Transverse colon (tissue), 4 donors: ENCODE measurements at regions not wholly inside any gene's neighbourhood (a gene's known extent, or its start where the extent isn't known, plus 50 kb on each side); places are given as distances from the start of the nearest gene placed in this dataset.

Experiments
- CTCF ChIP-seq, 5 experiments: fragments of 200-600 bp in 3 of 5; fragments of 450-650 bp in 2 of 5; sonication (generic) in 3 of 5; IDR thresholded peaks; 1 replicate in 2 of 5; 2 replicates in 3 of 5; pipeline ENCODE4 v1.5.1; 2016 to 2017; ENCODE audit warnings: antibody characterized with exemption in 5 of 5, inconsistent platforms in 3 of 5, mild to moderate bottlenecking in 2 of 5, moderate library complexity in 1 of 5
- EP300 ChIP-seq: sonication (generic); formaldehyde crosslinking; IDR thresholded peaks from one replicate; pipeline ENCODE4 v1.6.1; 2017; ENCODE audit warnings: antibody characterized with exemption, low read depth
- POLR2A ChIP-seq: fragments of 450-650 bp; IDR thresholded peaks from one replicate; pipeline ENCODE4 v1.6.1; 2016; ENCODE audit warnings: antibody characterized with exemption, mild to moderate bottlenecking, moderate library complexity
- POLR2AphosphoS5 ChIP-seq, 3 donors: sonication (generic); formaldehyde crosslinking; IDR thresholded peaks; one replicate each; pipeline ENCODE4 v1.6.1; 2016; ENCODE audit warnings: antibody characterized with exemption in 3 of 3

- TF ChIP-seq POLR2A, result no peak
- no peak for TF ChIP-seq CTCF (IDR thresholded peaks at IDR 0.05)
- no peak for TF ChIP-seq POLR2AphosphoS5 (IDR thresholded peaks at IDR 0.05)
- no peak for TF ChIP-seq EP300
Measured at GRCh38 chr16:87002717-87003413, 314.3 kb downstream of the C16orf95 start.
